ENCODE measurements at regions not wholly inside any gene's neighbourhood (a gene's known extent, or its start where the extent isn't known, plus 50 kb on each side); places are given as distances from the start of the nearest gene placed in this dataset.

DNA sequence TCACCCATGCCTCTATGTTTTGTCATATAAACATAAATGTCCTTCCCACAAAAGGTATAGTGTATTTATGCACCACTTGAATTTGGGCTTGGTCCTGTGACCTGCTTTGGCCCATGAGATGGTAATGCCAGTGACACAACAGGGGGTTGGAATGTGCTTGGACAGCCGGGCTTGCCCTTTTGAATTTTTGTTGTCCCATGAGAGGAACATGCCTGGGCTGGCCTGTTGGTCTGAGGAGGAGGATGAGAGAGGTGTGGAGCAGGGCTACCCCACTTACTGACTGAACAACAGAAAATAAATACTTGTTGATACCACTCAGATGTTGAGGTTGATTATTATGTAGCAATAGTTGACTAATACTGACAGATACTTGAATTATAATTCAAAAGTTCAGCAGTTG is 63.2 kb upstream of the TCF4 start:
- TF ChIP-seq, protein P1, sequence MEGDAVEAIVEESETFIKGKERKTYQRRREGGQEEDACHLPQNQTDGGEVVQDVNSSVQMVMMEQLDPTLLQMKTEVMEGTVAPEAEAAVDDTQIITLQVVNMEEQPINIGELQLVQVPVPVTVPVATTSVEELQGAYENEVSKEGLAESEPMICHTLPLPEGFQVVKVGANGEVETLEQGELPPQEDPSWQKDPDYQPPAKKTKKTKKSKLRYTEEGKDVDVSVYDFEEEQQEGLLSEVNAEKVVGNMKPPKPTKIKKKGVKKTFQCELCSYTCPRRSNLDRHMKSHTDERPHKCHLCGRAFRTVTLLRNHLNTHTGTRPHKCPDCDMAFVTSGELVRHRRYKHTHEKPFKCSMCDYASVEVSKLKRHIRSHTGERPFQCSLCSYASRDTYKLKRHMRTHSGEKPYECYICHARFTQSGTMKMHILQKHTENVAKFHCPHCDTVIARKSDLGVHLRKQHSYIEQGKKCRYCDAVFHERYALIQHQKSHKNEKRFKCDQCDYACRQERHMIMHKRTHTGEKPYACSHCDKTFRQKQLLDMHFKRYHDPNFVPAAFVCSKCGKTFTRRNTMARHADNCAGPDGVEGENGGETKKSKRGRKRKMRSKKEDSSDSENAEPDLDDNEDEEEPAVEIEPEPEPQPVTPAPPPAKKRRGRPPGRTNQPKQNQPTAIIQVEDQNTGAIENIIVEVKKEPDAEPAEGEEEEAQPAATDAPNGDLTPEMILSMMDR (IDR thresholded peaks at IDR 0.05) = no peak
- no peak for TF ChIP-seq EZH2 (IDR thresholded peaks at IDR 0.05)
